Neural cell (in vitro differentiated cells): ENCODE measurements at regions not wholly inside any gene's neighbourhood (a gene's known extent, or its start where the extent isn't known, plus 50 kb on each side); places are given as distances from the start of the nearest gene placed in this dataset.

ENCODE experiments used
- H2AFZ ChIP-seq: fragments of 200-600, 300-800 bp; sonication (generic), shearing (Covaris generic); 2 replicates; pipeline ENCODE4 v1.6.0; 2014; ENCODE audit warnings: low read depth, mild to moderate bottlenecking, antibody characterized with exemption, low read length, moderate library complexity
- H3F3A ChIP-seq: fragments of 200-600 bp; shearing (Covaris generic); 2 replicates; pipeline ENCODE4 v1.6.1; 2016; ENCODE audit warnings: mild to moderate bottlenecking, moderate library complexity, mixed read lengths, antibody characterized with exemption, low read length; ENCODE audit not compliant: insufficient read depth, poor library complexity, severe bottlenecking
- H3K27ac ChIP-seq: fragments of 200-600, 300-800 bp; sonication (generic), shearing (Covaris generic); 2 replicates; pipeline ENCODE4 v1.5.1; 2014; ENCODE audit warnings: mild to moderate bottlenecking, low read length, moderate library complexity
- H3K27me3 ChIP-seq: fragments of 300-800, 200-600 bp; sonication (generic), shearing (Covaris generic); 2 replicates; pipeline ENCODE4 v1.6.0; 2014; ENCODE audit warnings: mild to moderate bottlenecking, low read depth, low read length, moderate library complexity; ENCODE audit not compliant: insufficient read depth
- H3K36me3 ChIP-seq: fragments of 300-800, 200-600 bp; sonication (generic), shearing (Covaris generic); 2 replicates; pipeline ENCODE4 v1.5.1; 2014; ENCODE audit warnings: mild to moderate bottlenecking, antibody characterized with exemption, low read length, moderate library complexity; ENCODE audit not compliant: insufficient read depth
- H3K4me2 ChIP-seq: fragments of 300-800, 200-600 bp; sonication (generic), shearing (Covaris generic); 2 replicates; pipeline ENCODE4 v1.6.0; 2014; ENCODE audit warnings: mild to moderate bottlenecking, low read length
- H3K4me3 ChIP-seq: fragments of 300-800, 200-600 bp; sonication (generic), shearing (Covaris generic); 2 replicates; pipeline ENCODE4 v1.5.1; 2014; ENCODE audit warnings: mild to moderate bottlenecking, low read length, moderate library complexity
- H3K79me2 ChIP-seq: fragments of 200-600 bp; shearing (Covaris generic); replicated peaks from 2 replicates; pipeline ENCODE4 v1.6.0; 2014; ENCODE audit warnings: mild to moderate bottlenecking, low read length, moderate library complexity; ENCODE audit not compliant: insufficient read depth
- H3K9ac ChIP-seq: fragments of 300-800, 200-600 bp; sonication (generic), shearing (Covaris generic); 2 replicates; pipeline ENCODE4 v1.6.1; 2016; ENCODE audit warnings: mild to moderate bottlenecking, low read length, mixed read lengths
- H3K9me2 ChIP-seq: fragments of 200-600 bp; shearing (Covaris generic); 2 replicates; pipeline ENCODE4 v1.6.1; 2016; ENCODE audit warnings: mild to moderate bottlenecking, low read length, mixed read lengths; ENCODE audit not compliant: insufficient read depth
- H3K9me3 ChIP-seq: fragments of 200-600, 300-800 bp; sonication (generic), shearing (Covaris generic); 2 replicates; pipeline ENCODE4 v1.6.1; 2016; ENCODE audit warnings: mild to moderate bottlenecking, mixed run types, low read length, moderate library complexity, mixed read lengths
- H4K20me1 ChIP-seq: fragments of 200-600 bp; shearing (Covaris generic); 2 replicates; pipeline ENCODE4 v1.6.1; 2016; ENCODE audit warnings: mild to moderate bottlenecking, mixed run types; ENCODE audit not compliant: insufficient read depth
- EP300 ChIP-seq: fragments of 450-650 bp; conservative IDR thresholded peaks from 2 replicates; pipeline ENCODE4 v1.6.1; 2014; ENCODE audit warnings: antibody characterized with exemption, mild to moderate bottlenecking, moderate library complexity; ENCODE audit not compliant: poor library complexity, severe bottlenecking
- EZH2 ChIP-seq: fragments of 200-600, 300-800 bp; shearing (Covaris generic), sonication (generic); IDR thresholded peaks from 2 replicates; pipeline ENCODE4 v1.6.1; 2014; ENCODE audit warnings: antibody characterized with exemption, low read length, borderline replicate concordance, mild to moderate bottlenecking; ENCODE audit not compliant: insufficient read depth, poor library complexity, severe bottlenecking
- MXI1 ChIP-seq: fragments of 450-650 bp; conservative IDR thresholded peaks from 2 replicates; pipeline ENCODE4 v1.6.1; 2014; ENCODE audit warnings: antibody characterized with exemption, mild to moderate bottlenecking; ENCODE audit not compliant: poor library complexity, severe bottlenecking
- POLR2AphosphoS5 ChIP-seq: IDR thresholded peaks from 2 replicates; pipeline ENCODE4 v1.6.1; 2012
- RAD21 ChIP-seq: fragments of 450-650 bp; conservative IDR thresholded peaks from 2 replicates; pipeline ENCODE4 v1.6.1; 2014; ENCODE audit warnings: antibody characterized with exemption, mild to moderate bottlenecking, moderate library complexity
- REST ChIP-seq: IDR thresholded peaks from 2 replicates; pipeline ENCODE4 v1.6.1; 2012; ENCODE audit warnings: borderline replicate concordance
- SMC3 ChIP-seq: fragments of 450-650 bp; conservative IDR thresholded peaks from 2 replicates; pipeline ENCODE4 v1.6.1; 2014; ENCODE audit warnings: antibody characterized with exemption, mild to moderate bottlenecking, moderate library complexity; ENCODE audit not compliant: poor library complexity
- TAF1 ChIP-seq: IDR thresholded peaks from 2 replicates; pipeline ENCODE4 v1.6.1; 2012; ENCODE audit warnings: low read depth
- TF ChIP-seq, protein P1 (sequence below): fragments of 450-650 bp; IDR thresholded peaks from 2 replicates; pipeline ENCODE4 v1.5.1; 2014; ENCODE audit warnings: antibody characterized with exemption, mild to moderate bottlenecking, moderate library complexity; ENCODE audit not compliant: poor library complexity, severe bottlenecking

DNA sequence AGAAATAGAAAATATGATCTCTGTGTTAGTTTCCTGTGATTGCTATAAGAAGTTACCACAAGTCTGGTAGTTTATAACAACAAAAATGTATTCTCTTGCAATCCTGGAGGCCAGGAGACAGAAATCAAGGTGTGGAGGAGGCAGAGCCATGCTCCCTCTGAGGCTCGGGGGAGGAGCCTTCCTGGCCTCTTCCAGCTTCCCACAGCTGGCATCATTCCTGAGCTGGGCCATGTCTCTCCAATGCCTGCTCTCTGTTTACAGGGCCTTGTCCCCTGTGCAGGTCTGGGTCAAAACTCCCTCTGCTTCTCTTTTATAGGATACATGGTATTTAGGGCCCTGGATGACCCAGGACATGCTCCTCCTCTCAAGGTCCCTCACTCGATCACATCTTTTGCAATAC, 81.3 kb upstream of the RET start:
- Histone ChIP-seq H3K9me2 (no peaks in the 10 kb centered on the region), H2AFZ (no peak overlapping the region), H3K36me3 (no peaks in the 10 kb centered on the region), H3F3A (no peaks in the 10 kb centered on the region), H3K79me2 (no peaks in the 10 kb centered on the region), H4K20me1 (no peaks in the 10 kb centered on the region), H3K4me3 (no peak overlapping the region), H3K4me2 (no peak overlapping the region), H3K27ac (no peak overlapping the region), H3K27me3 (no peaks in the 10 kb centered on the region), H3K9ac (no peak overlapping the region), H3K9me3 (no peaks in the 10 kb centered on the region)
- TF ChIP-seq EZH2: no peak

DNA sequence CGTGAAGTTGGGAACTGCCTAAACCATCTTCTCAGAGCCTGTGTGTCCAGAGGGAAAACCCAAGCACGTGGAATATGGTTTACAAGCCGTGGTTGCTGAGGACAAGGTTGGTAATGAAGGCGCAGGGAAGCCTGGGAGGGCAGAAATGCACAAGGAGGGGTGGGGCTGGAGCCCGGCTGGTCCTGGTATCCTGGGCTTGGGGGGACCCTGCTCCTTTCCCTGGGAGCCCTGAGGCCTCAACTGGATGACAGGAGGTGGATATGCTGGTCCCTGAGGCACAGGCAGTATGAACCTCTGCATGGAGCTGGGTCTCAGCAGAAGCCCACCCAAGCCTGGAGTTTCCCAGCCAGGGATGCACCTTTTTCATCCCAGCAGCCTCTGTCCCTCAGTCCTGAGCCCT, 80.3 kb upstream of the RET start:
- Histone ChIP-seq H3K36me3 (no peaks in the 10 kb centered on the region), H3K79me2 (no peaks in the 10 kb centered on the region), H3K4me2 (no peak overlapping the region), H3K4me3 (no peak overlapping the region), H3F3A (no peaks in the 10 kb centered on the region), H3K9me3 (no peaks in the 10 kb centered on the region), H3K27me3 (no peaks in the 10 kb centered on the region), H2AFZ (no peak overlapping the region), H4K20me1 (no peaks in the 10 kb centered on the region), H3K9me2 (no peaks in the 10 kb centered on the region), H3K27ac (no peak overlapping the region), H3K9ac (no peak overlapping the region)
- TF ChIP-seq, protein P1, sequence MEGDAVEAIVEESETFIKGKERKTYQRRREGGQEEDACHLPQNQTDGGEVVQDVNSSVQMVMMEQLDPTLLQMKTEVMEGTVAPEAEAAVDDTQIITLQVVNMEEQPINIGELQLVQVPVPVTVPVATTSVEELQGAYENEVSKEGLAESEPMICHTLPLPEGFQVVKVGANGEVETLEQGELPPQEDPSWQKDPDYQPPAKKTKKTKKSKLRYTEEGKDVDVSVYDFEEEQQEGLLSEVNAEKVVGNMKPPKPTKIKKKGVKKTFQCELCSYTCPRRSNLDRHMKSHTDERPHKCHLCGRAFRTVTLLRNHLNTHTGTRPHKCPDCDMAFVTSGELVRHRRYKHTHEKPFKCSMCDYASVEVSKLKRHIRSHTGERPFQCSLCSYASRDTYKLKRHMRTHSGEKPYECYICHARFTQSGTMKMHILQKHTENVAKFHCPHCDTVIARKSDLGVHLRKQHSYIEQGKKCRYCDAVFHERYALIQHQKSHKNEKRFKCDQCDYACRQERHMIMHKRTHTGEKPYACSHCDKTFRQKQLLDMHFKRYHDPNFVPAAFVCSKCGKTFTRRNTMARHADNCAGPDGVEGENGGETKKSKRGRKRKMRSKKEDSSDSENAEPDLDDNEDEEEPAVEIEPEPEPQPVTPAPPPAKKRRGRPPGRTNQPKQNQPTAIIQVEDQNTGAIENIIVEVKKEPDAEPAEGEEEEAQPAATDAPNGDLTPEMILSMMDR: no peak
- TF ChIP-seq POLR2AphosphoS5 (no peak), TAF1 (no peak), EP300 (no peak), SMC3 (no peak), MXI1 (no peak), EZH2 (no peak), REST (no peak), RAD21 (no peak)
